Liver (tissue), 3 donors: ENCODE measurements at regions not wholly inside any gene's neighbourhood (a gene's known extent, or its start where the extent isn't known, plus 50 kb on each side); places are given as distances from the start of the nearest gene placed in this dataset.

Experiments
- ATF3 ChIP-seq: IDR thresholded peaks from 2 replicates; pipeline ENCODE4 v1.6.1; 2016; ENCODE audit warnings: antibody characterized with exemption
- CTCF ChIP-seq: fragments of 150-350 bp; IDR thresholded peaks from 2 replicates; pipeline ENCODE4 v1.5.1; 2017; ENCODE audit warnings: improper control_type of control experiment, low read depth, low read length; ENCODE audit not compliant: missing input control
- EGR1 ChIP-seq, 2 donors: IDR thresholded peaks; 2 replicates each; pipeline ENCODE4 v1.6.1; 2016 to 2018; ENCODE audit warnings: antibody characterized with exemption in 2 of 2, low read depth in 2 of 2
- GABPA ChIP-seq, 2 donors: IDR thresholded peaks in 1 of 2; conservative IDR thresholded peaks in 1 of 2; 2 replicates each; pipeline ENCODE4 v1.6.1; 2016; ENCODE audit warnings: antibody characterized with exemption in 2 of 2, mild to moderate bottlenecking in 1 of 2, moderate library complexity in 1 of 2
- HNF4G ChIP-seq: IDR thresholded peaks from 2 replicates; pipeline ENCODE4 v1.6.1; 2016; ENCODE audit warnings: antibody characterized with exemption
- JUND ChIP-seq, 2 donors: IDR thresholded peaks; 2 replicates each; pipeline ENCODE4 v1.6.1; 2016; ENCODE audit warnings: antibody characterized with exemption in 2 of 2
- MAX ChIP-seq: IDR thresholded peaks from 2 replicates; pipeline ENCODE4 v1.6.1; 2016; ENCODE audit warnings: antibody characterized with exemption
- REST ChIP-seq: IDR thresholded peaks from 2 replicates; pipeline ENCODE4 v1.6.1; 2016; ENCODE audit warnings: antibody characterized with exemption, mild to moderate bottlenecking
- TAF1 ChIP-seq: conservative IDR thresholded peaks from 2 replicates; pipeline ENCODE4 v1.6.1; 2016; ENCODE audit warnings: antibody characterized with exemption, mild to moderate bottlenecking
- YY1 ChIP-seq: IDR thresholded peaks from 2 replicates; pipeline ENCODE4 v1.6.1; 2016; ENCODE audit warnings: antibody characterized with exemption, mild to moderate bottlenecking
- ZBTB33 ChIP-seq: IDR thresholded peaks from 2 replicates; pipeline ENCODE4 v1.6.1; 2016; ENCODE audit warnings: antibody characterized with exemption
- donor health status: healthy.
- donor health status: healthy.

GRCh38 chr14:59041308-59041707 is 147.2 kb upstream of the DAAM1 start:
- TF ChIP-seq CTCF (no peak), MAX (no peak), ZBTB33 (no peak), GABPA (IDR thresholded peaks at IDR 0.05 in 1 of 2, conservative IDR thresholded peaks at IDR 0.05 in 1 of 2) (no peak), YY1 (no peak), HNF4G (no peak), ATF3 (no peak), TAF1 (no peak), JUND (IDR thresholded peaks at IDR 0.05) (no peak), REST (no peak), EGR1 (IDR thresholded peaks at IDR 0.05; ENCODE audit: low read depth in 2 of 2) (no peak)
